Muscle layer of duodenum (tissue), 2 donors: ENCODE measurements at regions not wholly inside any gene's neighbourhood (a gene's known extent, or its start where the extent isn't known, plus 50 kb on each side); places are given as distances from the start of the nearest gene placed in this dataset.

ENCODE experiments used
- H3K27ac ChIP-seq: one replicate; pipeline ENCODE4 v1.7.0; 2013; ENCODE audit warnings: mild to moderate bottlenecking, low read length
- H3K27me3 ChIP-seq: one replicate; pipeline ENCODE4 v1.7.0; 2013; ENCODE audit warnings: low read depth, mild to moderate bottlenecking, control low read depth, low read length
- H3K36me3 ChIP-seq, 2 donors: one replicate each; pipeline ENCODE4 v1.7.0; 2013; ENCODE audit warnings: low read length in 2 of 2, control low read depth in 1 of 2, mild to moderate bottlenecking in 1 of 2; ENCODE audit not compliant: insufficient read depth in 2 of 2, control insufficient read depth in 1 of 2
- H3K4me1 ChIP-seq, 2 donors: one replicate each; pipeline ENCODE4 v1.7.0; 2013; ENCODE audit warnings: low read length in 2 of 2, mild to moderate bottlenecking in 2 of 2, control low read depth in 1 of 2, moderate library complexity in 1 of 2; ENCODE audit not compliant: insufficient read depth in 2 of 2, control insufficient read depth in 1 of 2
- H3K4me3 ChIP-seq, 2 donors: one replicate each; pipeline ENCODE4 v1.7.0; 2013; ENCODE audit warnings: low read length in 2 of 2, low read depth in 1 of 2, mild to moderate bottlenecking in 1 of 2
- H3K9me3 ChIP-seq, 2 donors: one replicate each; pipeline ENCODE4 v1.7.0; 2013; ENCODE audit warnings: low read length in 2 of 2, control low read depth in 1 of 2, mild to moderate bottlenecking in 1 of 2; ENCODE audit not compliant: control insufficient read depth in 1 of 2
- donor health status: healthy.

DNA sequence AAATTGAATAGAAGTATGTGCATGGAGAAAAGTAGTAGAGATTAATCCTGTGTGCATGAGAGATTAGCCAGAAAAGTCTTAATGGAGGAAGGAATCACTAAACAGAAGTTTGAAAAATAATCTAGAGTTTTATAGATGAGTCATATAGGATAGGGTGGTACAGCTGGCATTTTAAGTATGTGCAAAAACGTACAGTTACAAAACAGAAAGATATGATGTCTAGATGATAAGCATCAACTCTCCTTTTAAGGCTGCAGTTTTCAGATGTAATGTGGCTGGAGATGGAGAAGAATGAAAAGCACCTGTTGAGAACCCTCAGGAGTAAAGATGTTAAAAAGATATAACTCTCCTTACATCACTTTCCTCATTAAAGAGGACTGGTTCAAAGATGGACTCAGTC is 271.3 kb downstream of the STK31 start:
- no peaks in the 10 kb centered on the region for H3K4me1 ChIP-seq
- H3K27me3 ChIP-seq, result no peaks in the 10 kb centered on the region
- H3K9me3 ChIP-seq, result peaks cover 0 to 6% of the 10 kb centered on the region in 2 donors
- H3K4me3 ChIP-seq, result no peak overlapping the region
- no peaks in the 10 kb centered on the region for H3K36me3 ChIP-seq
- no peak overlapping the region for H3K27ac ChIP-seq

DNA sequence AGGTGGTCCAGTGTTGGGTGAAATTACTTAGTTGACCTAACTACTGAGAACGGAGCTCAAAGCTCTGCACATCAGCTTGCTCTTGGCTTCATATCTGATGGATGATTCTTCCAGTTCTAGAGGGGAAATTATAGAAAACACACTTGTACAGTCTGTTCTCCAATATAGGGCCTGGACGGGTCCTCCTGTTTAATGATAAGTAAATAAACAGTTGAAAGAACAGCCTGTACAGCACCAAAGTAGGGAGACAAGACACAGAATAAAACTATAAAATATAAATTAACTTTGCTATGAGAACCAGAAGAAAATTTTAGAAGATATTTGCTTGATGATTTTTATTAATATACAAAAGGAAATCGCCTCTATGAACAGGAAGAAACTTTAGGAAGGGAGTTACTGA is 271.7 kb downstream of the STK31 start:
- no peaks in the 10 kb centered on the region for H3K36me3 ChIP-seq
- no peak overlapping the region for H3K4me3 ChIP-seq
- no peaks in the 10 kb centered on the region for H3K4me1 ChIP-seq
- H3K9me3 ChIP-seq, result peaks cover 0 to 6% of the 10 kb centered on the region in 2 donors
- H3K27ac ChIP-seq, result no peak overlapping the region
- no peaks in the 10 kb centered on the region for H3K27me3 ChIP-seq

DNA sequence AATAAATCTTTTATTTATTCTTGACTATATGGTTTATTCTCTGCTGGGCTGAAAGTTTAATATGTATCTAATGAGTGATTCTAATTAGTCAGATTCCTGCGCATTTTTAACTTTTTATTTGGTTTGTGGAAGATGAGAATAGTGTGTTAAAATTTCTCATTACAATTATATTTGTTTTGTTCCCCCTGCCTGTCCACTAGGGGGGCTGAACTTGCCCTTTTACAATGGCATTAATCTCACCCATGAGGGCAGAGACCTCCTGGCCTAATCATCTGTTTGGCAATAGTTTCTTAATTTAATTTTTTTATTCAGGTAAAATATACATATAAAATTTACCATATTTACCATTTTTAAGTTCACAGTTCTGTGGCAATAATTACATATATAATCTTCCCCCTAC is 278.5 kb upstream of the NPY start:
- Histone ChIP-seq H3K27me3 (no peaks in the 10 kb centered on the region), H3K4me3 (no peak overlapping the region), H3K36me3 (no peaks in the 10 kb centered on the region)

DNA sequence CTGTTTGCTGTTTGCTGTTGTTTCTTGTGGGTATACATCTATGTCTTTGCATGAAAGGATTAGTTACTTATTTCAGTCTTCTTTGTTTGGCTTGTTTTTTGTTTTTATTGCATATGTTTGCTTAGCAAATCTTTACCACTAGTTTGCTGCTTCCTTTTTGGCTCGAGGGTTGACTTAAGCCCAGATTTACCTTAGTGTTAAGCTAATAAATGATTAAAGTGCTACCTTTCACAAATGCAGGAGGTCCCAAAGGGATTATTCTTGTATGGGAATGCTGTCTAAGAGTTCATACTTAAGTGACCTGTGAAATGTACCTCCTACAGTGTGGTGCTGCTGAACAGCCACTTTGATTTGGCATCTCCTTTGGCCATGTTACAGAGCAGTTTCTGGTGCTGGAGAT is 273.5 kb upstream of the NPY start:
- H3K27ac ChIP-seq, result no peak overlapping the region
- H3K4me1 ChIP-seq, result no peaks in the 10 kb centered on the region
- H3K36me3 ChIP-seq, result no peaks in the 10 kb centered on the region
- H3K27me3 ChIP-seq, result no peaks in the 10 kb centered on the region
- no peak overlapping the region for H3K4me3 ChIP-seq
- H3K9me3 ChIP-seq, result peaks cover 0 to 3% of the 10 kb centered on the region in 2 donors

More for the DNA sequence above, 278.5 kb upstream of the NPY start:
- Histone ChIP-seq H3K4me1 (no peaks in the 10 kb centered on the region), H3K9me3 (peaks cover 0 to 2% of the 10 kb centered on the region in 2 donors), H3K27ac (no peak overlapping the region)

DNA sequence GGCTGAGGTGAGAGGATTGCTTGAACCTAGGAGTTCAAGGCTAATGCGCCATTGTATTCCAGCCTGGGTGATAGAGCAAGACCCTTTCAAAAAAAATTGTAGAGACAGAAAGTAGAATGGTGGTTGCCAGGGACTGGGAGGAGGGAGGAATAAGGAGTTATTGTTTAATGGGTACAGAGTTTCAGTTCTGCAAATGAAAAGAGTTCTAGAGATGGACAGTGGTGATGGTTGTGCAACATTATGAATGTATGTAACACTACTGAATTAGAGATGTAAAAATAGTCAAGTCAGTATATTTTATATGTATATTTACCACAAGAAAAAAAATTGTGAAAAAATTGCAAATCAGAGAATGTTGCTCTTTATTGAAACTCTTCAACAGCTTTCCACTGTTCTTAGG is 266.5 kb upstream of the NPY start:
- Histone ChIP-seq H3K9me3 (peaks cover 0 to 3% of the 10 kb centered on the region in 2 donors), H3K27ac (no peak overlapping the region), H3K27me3 (no peaks in the 10 kb centered on the region), H3K4me3 (no peak overlapping the region), H3K4me1 (no peaks in the 10 kb centered on the region), H3K36me3 (no peaks in the 10 kb centered on the region)

DNA sequence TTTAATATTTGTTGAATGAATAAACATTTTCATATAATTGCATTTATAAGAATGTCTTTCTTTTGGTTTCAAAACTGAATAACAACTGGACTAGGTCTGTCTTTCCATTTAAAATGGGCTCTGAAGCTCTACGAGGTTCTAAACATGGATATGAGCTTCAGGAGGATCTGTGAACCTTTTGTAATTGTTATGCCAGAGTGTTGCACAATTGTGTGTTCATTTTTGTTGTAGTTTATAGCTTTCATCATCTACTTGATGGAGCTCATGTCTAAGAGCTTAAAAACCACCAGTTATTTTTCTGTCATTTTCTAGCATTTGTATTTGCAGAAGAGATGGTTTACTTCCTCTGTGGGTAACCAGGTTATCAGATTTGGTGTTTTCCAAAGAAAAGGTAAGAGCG is 265.7 kb upstream of the NPY start:
- H3K36me3 ChIP-seq, result no peaks in the 10 kb centered on the region
- H3K4me3 ChIP-seq, result no peak overlapping the region
- H3K9me3 ChIP-seq, result no peaks in the 10 kb centered on the region
- H3K27me3 ChIP-seq, result no peaks in the 10 kb centered on the region
- no peak overlapping the region for H3K27ac ChIP-seq
- H3K4me1 ChIP-seq, result no peaks in the 10 kb centered on the region

DNA sequence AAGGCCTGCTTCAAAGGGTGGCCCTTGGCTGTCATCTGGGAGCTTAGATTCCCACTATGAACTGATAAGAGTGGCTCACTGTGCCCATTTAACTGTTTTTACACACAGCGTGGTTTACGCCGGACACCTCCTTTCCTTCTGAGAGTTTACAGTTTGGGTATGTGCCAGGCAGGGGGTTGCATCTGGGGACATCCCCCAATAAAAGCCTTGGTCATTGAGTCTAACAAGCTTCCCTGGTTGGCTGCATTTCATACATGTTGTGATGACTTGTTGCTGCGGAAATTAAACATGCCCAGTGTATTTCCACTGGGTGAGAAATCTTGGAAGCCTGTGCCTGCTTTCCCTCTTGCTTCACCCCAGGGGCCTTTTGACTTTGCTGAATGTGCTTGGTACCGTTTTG is 264.1 kb upstream of the NPY start:
- no peaks in the 10 kb centered on the region for H3K9me3 ChIP-seq
- H3K27ac ChIP-seq, result no peak overlapping the region
- H3K36me3 ChIP-seq, result no peaks in the 10 kb centered on the region
- H3K4me3 ChIP-seq, result no peak overlapping the region
- H3K27me3 ChIP-seq, result no peaks in the 10 kb centered on the region
- H3K4me1 ChIP-seq, result no peaks in the 10 kb centered on the region

DNA sequence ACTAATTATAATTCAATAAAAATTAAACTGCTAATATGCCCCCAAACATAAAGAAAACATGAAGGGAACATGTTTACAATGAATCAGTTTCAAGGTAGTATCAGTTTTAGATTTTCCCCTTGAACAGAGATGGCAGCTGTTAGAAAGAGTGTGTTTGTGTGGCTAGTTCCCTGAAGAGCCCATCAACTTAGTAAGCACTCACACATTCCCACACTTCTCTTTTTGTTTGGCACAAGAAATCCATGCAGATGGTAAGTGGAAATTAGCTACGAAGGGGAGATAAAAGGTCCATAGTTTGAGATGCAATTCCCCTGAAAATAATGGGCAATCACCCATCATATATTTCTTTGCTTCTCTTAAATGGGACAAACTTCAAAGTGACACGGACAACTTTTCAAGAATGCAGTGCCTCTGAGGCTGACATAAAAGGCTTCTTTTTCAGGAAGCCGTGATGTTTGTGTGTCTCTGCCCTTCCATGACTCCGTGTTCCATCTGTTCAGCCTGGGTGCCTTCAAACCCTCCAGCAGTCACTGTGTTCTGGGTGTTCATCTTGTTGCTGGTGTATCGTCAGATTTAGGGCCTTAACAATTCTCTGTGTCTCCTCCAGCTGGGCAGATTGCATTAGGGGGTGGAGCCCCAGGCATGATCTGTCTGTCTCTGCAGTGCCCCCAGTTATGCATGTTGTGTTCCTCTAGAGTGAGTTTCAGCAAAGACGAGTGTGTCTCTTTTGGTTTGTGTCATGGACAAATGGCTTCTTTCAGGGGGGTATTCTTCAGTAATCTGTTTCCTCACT is 259.5 kb upstream of the NPY start:
- H3K4me1 ChIP-seq, result no peaks in the 10 kb centered on the region
- no peak overlapping the region for H3K27ac ChIP-seq
- H3K9me3 ChIP-seq, result no peaks in the 10 kb centered on the region
- H3K36me3 ChIP-seq, result no peaks in the 10 kb centered on the region
- no peak overlapping the region for H3K4me3 ChIP-seq
- H3K27me3 ChIP-seq, result no peaks in the 10 kb centered on the region

DNA sequence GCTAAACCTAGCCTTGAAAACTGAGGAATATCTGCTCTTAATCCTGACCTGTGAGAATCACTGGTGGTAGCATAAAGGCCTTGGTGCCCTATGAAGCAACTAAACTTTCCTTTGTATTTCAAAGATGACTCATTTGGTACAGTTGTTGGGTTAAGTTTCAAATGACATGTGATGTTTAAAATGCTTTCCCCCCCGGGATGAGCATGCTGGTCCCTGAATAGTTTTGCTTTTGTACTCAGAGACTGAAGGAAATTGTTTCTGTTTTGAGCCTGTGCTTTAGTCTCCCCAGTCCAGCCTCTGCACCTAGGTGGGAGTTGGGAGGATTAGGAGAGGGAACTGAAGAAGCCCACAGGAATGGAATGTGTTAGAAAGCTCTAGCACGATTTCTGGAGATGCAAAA is 258.9 kb upstream of the NPY start:
- H3K36me3 ChIP-seq, result no peaks in the 10 kb centered on the region
- H3K4me3 ChIP-seq, result no peak overlapping the region
- no peaks in the 10 kb centered on the region for H3K9me3 ChIP-seq
- no peak overlapping the region for H3K27ac ChIP-seq
- no peaks in the 10 kb centered on the region for H3K4me1 ChIP-seq
- H3K27me3 ChIP-seq, result no peaks in the 10 kb centered on the region

DNA sequence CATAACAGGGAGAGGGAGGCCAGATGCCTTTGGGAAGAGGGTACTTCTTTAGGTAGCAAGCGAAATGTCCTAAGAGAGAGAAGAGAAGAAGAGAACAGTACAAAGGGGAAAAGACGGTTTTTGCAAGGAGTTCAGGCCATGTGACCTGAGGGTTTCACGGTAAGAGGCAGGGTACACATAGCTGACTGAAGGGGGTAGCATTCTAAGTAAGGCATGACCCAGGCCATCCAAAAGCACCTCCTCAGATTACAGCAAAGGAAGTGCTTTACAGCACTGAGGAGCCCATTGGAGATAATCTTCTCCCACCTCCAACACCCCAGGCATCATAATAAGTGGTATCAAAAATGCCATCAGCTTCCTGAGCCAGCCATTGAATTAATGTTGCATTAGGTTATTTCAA is 258.2 kb upstream of the NPY start:
- no peaks in the 10 kb centered on the region for H3K27me3 ChIP-seq
- no peak overlapping the region for H3K4me3 ChIP-seq
- H3K9me3 ChIP-seq, result no peaks in the 10 kb centered on the region
- no peaks in the 10 kb centered on the region for H3K4me1 ChIP-seq
- no peaks in the 10 kb centered on the region for H3K36me3 ChIP-seq
- H3K27ac ChIP-seq, result no peak overlapping the region

DNA sequence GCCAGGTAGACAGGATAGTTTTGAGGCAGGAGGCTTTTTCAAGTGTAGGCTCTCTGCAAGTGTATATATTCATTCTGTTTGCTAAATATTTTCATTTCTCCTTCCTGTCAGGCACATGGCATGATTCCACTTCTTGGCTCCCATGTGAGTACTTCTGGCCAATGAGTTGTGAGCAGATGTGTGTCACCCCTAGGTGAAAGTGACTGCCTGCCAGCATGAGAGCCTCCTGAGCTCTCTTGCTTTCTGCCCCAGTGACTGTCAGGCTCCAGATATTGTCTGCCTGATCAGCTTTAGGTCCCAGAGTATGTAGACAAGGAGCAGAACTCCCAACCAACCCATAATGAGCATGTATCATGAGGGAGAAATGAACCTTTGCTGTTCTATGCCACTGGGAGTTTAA is 257.6 kb upstream of the NPY start:
- H3K9me3 ChIP-seq, result no peaks in the 10 kb centered on the region
- H3K4me1 ChIP-seq, result no peaks in the 10 kb centered on the region
- H3K36me3 ChIP-seq, result no peaks in the 10 kb centered on the region
- no peak overlapping the region for H3K4me3 ChIP-seq
- H3K27me3 ChIP-seq, result no peaks in the 10 kb centered on the region
- no peak overlapping the region for H3K27ac ChIP-seq

DNA sequence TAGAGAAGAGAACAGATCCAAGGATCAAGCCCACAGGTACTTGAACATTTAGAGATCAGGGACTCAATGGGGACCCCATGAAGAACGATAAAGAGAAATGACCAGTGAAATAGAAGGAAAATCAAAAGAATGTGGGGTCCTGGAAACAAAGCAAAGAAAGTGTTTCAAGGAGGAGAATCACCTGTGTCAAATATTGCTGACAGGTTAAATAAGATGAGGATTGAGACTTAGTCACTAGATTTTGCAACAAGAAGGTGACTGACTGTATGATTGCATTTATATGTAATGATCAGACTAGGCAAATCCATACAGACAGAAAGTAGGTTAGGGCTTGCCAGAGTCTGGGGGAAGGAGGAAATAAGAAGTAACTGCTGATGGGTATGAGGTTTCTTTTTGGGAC is 254.9 kb upstream of the NPY start:
- Histone ChIP-seq H3K4me3 (no peak overlapping the region), H3K9me3 (no peaks in the 10 kb centered on the region), H3K36me3 (no peaks in the 10 kb centered on the region), H3K27me3 (no peaks in the 10 kb centered on the region), H3K4me1 (no peaks in the 10 kb centered on the region), H3K27ac (no peak overlapping the region)
